ENCODE measurements at regions not wholly inside any gene's neighbourhood (a gene's known extent, or its start where the extent isn't known, plus 50 kb on each side); places are given as distances from the start of the nearest gene placed in this dataset.

DNA sequence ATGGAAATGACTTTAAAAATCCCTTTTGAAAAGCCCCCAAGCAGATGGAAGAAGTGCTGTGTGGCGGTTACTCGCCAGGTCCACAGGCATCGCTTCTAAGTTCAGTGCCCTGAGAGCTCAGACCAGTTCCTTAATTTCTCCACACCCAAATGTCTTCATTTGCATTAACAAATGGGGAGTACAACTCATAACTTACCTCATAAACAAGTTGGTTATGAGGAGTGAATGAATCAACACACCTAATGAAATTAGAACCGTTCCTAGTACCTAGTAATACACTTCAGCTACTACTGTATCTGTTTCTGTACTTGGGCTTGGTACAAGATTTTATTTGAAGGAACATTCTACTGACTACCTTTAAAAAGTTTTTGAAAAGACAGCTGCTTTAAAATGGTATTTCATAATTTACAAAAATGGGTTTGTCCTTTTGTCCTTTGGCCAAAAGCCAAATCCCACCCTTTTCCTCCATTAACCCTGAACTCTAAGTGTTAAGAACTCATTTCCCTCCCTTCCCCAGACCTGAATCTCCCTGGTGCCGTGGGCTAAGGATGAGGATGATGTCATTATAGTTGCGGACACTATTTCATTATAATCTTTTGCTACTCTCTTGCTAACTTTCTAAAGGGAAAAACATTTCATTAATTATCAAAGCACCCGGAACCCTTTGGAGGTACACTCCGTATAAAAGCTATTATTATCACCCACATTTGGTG, 221.5 kb upstream of the CELF2 start:
- no peak for DNase-seq

DNA sequence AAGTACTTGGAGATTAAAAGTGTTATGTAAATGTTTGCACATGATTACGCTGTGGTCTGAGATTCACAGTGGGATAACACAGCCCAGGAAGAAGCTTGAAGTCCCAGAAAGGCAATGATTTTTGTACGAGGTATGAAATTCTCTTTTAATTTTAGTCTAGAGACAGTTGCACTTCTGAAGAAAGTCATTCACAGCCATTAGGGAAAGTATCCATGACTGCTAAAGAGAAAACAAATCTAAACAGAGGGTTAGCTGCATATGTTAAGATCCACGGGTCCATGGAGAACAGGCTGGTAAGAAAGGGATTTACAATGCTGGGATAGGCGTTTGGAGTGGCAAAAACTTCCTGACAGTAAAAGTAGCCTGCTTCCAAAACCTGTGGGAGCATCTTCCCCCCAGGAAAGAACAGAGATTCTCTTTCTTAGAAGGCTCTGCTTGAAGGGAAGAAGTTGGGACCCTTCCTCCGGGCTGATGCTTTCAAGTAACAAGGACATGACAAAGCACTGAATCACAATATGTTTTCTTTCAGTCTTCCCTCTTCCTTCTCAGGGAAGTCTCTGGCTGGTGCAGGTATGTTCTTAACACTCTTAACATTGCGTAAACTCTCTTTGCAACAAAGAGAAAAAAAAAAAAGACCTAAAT, 220.8 kb upstream of the CELF2 start:
- DNase-seq: no peak

DNA sequence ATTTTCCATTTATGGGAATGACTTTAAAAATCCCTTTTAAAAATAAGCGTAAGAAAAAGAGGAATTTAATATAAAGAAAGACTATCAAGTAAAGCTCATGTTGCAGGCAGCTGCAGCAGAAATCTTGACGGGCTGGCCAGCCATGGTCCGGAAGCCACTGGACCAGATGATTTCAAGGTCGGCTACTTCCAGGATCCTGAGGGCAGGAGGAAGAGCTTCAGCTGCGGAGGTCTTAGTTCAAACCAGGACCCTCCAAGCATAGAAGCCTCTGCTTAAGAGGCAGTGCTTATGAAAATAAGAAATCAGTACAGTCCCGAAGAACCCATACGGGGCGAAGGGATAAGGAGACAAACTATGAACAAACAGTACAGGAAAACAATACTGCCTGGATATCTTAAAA, 220.2 kb upstream of the CELF2 start:
- no peak for DNase-seq

DNA sequence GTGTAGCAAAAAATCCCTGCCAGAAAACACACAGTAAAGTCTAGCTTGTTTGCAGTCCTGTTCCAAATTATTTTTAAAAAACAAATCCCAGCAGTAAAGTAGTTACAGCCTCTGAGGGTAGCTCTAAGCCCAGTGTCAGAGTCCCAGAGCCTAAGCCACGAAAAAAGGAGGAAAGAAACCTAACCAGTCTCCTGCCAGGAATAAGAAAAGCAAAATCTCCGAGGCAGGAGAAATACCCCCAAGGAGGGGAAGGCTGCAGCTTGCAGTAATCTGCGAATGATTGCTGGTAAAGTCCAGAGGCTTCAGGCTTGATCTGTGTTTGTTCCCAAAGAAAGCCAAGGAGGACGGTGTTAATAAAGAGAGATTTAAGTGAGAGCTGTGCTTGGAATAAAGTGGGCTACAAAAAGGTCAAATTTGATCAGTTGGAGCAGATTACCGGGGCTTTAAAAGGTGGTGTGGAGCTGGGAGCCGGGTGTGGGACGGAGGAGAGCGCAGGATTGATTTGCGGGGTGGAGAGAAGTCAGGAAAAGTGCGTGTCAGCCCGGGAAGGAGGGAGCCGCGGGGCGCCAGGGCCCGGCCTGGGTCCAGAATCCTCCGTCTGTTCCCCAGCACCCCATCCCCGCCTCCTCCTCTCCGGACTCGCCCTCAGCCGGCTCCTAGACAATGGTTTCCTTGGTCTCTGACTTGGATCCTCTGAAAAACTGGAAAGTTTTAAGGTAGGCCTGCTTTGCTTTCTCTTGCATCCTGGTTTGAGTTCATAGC, 219.4 kb upstream of the CELF2 start:
- no peak for DNase-seq

DNA sequence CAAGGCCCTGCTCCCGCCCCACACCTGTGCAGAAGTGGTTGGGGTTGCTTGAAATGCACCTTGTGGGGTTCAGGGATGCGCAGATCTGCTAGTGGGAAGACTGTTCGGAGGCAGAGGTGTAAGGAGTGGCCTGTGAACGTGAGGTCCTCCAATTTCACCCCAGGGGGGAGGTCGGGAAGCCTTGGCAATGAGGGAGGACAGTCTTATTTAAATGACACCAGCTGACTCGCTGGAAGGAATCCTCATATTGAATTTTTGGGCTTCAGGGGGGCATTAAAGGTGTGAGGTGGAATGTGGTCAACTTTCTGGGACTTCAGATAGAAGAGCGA, 218.8 kb upstream of the CELF2 start:
- DNase-seq: no peak

DNA sequence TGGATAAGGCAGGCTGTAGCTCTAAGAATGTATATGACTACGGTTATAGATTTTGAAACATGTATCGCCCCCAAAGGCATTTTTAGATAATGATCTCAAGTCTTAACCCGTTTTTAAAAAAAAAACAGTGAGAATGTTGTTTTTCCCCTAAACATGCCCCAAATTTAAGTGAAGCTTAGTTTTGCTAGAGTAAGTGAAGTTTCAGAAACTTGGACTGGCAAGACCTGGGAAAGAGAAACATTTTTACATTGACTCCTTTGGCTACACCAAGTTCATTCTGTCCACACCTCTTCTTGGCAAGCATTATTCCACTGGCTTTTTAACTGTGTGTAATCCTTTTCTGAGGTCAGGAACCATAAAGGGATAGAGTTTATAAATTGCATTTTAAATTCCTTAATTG, 216.7 kb upstream of the CELF2 start:
- DNase-seq: no peak

DNA sequence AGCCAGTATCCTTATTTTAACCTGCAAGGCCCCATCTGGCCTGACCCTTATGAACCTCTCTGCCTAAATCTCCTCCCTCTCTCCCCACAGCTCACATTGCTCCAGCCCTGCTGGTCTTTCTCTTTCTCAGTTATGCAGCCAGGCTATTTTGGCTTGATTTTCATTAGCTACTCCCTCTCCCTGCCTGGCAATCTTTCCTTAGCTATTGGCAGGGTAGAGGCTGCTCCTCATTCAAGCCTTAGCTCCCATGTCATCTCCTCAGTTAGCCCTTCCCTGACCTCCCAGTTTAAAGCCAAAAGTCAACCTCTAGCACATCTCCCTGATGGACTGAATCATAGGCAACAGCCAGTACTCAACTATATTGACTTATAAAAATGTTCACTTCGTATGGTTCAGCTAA, 214.4 kb upstream of the CELF2 start:
- DNase-seq: no peak

DNA sequence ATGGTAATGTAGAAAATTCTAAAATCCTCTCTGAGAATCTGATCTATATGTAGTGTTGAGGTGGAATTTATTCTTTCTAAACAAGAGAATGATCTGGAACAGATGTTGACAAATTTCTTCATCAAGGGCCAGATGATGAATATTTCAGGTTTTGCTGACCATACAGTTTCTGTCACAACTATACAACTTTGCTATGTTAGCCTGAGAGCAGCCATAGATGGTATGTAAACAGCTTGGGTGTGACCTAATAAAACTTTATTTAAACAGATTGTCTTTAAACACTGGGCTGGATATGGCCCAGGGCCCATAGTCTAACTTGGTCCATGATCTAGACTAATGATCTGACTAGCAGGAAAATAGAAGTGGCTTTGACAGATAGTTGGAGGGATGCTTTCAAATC, 213.6 kb upstream of the CELF2 start:
- DNase-seq: no peak

DNA sequence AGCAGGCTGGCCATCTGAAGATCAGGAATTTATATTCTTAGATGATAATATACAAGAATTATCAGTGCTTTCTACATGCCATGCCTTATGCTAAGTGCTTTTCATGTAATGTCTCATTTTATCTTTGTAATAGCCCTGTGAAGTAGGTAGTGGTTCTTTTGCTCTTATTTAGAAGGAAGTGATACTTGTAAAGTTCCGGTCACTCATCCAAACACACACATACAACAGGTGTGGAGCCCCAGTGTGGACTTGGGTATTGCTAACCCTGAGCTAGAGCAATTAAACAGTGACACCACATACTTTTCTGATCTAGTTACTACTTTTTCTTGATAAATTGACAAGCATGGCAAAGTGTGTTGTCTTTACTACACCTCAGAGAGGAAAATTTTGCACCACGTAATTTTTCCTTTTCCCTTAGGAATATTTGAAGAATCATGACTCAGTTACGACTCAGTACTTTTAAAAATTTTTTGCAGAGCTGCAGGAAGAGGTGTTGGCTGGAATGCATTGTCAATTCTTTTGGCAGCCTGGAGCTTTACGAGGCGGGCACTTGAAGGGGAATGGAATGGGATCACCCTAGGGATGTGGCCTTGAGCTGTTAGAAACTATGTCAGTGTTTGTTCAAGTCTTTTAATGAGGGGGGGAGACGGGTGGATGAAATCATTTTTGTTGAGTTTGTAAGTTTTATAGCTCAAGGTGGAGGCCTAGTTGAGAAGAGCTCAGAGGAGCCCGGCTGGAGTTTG, 212.5 kb upstream of the CELF2 start:
- no peak for DNase-seq

DNA sequence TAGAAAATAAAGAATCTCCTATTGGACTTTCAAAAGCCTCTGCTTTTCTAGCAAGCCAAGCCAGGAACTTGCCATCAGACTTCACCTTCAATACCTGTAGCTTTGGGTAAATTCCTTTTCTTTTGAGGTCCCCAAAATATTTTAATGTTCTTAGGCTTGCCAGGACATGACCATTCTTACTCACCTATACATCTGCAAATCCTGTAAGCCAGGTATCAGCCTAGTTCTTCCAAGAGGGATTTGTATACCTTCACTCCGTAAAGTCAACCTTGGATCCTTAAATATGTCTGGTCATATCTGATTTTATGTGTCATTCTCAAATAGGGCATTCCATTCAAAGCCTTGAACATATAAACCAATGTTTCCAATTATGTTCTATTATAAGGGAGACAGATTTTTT, 210.6 kb upstream of the CELF2 start:
- no peak for DNase-seq

DNA sequence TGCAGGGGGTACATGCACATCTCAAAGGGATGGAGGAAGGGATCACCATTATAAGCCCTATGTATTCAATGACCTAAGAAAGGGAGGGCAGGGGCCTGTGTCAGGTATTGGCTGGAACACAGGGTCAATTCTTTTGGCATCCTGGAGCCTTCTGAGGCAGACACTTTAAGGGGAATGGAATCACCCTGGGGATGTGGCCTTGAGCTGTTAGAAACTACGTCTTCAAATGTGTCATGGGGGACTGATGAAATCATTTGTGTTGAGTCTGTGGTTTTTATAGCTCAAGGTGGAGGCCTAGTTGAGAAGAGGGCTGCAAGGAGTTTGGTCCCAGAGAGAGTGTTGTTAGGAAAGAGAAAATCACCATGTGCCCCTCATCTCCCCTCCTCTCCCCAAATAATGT, 206.1 kb upstream of the CELF2 start:
- DNase-seq: no peak

DNA sequence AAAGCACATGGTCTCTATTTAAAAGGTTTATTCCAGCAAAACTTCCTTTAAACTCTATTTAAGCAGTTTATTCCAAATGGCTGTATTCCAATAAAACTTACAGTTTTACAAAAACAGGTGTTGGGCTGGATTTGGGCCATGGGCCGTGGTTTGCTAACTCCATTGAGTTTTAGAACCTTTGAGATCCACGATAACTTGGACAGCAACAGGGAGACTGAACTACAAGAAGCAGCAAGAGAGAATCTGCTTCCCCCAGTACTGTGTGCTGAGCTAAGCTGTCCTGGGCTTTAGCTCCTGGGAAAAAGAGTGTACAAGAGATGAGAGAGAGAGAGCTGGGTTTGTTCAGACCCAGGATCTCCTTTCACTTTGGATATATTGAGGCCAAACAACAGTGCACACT, 204.0 kb upstream of the CELF2 start:
- DNase-seq: no peak

DNA sequence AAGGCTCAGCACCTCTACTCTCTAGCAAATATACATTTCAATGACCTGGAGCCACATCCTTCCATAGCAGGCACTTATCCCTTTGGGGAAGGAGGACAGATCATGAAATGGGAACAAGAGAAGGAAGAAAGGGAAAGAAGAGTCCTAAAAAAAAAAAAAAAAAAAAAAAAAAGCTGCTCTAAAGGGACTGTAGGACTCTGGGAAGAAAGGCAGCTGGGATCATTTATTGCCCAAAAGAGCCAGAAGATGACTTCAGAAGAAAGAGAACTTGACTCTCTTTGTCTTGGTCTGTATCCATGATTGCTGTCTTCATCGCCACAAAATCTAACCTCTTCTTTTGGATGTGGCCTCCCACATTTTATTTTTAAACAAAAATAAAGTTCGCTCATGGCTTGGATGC, 203.6 kb upstream of the CELF2 start:
- DNase-seq: no peak

DNA sequence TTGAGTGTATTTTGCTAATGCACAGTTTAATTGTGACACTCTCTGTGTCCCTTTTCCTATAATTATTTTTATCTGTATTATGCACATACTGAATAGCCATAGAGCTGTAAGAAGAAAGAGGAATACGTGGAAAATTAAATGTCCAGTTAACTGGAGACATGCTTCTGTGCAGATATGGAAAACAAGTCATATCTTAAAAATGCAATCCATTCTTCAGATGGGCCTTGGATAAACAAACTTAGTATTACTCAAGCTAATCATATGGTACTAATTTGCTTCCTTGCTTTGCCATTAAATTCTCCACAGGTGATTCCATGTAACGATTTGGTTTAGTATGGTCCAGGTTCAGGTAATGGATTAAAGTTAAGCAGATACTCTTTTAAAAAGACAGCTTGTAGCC, 201.2 kb upstream of the CELF2 start:
- no peak for DNase-seq

DNA sequence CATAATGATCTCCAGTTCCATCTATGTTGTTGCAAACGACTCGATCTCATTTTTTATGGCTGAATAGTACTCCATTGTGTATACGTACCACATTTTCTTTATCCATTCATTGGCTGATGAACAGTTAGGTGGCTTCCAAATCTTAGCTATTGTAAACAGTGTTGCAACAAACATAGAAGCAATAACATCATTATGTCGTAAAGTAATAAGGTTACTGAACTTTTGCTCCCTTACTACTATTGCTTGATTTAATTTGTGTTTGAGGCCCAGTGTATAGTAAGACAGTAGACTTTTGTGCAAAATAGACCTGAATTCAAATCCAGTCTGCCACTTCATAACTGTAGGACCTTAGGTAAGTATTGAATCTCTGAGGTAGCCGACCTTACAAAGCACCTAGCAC, 200.1 kb upstream of the CELF2 start:
- no peak for DNase-seq

DNA sequence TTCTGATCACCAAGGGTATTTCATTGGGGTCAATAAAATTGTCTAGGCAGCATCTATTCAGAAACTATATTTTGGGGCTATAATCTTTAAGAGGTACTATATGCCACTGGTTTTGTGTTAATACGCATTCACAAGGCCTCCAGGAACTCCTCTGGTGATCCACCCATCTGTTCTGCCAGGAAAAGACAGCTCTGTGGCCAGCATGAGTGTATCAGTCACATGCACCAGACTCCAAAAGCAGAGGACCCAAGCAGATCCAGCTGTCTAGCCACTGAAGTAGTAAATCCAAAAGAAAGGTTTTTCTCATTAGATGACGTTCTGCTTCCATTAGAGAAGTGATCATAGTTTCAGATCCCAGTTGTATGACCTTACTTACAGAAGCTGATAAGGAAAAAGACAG, 199.6 kb upstream of the CELF2 start:
- no peak for DNase-seq

DNA sequence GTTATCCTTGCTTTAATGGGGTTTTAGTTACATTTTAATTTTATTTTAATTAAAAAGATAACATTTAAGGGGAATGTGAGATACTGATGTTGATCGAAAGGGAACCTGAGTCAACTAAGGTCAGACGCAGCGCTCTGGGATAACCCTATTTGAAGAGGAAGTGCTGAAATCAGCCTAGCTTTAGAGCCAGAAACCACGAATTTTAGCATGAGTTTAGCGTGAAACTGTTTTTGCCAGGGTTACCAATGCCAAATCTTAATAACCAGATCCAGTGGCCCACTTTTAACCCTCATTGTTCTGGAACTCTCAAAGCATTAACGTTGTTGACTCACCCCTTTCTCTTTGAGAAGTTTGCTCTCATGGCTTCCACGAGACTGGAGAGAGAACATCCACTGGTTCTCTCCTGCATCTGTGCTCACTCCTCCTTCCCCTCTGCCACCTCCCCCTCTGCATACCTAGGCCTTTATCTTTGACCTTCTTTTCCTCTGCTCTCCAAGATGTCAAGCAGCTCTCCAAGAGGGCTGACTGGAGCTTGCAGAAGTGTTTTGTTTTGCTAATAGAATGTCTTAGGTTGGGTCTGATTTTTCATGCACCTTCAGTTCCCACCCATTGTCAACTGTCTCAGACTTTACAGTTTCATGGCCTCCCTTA, 198.3 kb upstream of the CELF2 start:
- no peak for DNase-seq

DNA sequence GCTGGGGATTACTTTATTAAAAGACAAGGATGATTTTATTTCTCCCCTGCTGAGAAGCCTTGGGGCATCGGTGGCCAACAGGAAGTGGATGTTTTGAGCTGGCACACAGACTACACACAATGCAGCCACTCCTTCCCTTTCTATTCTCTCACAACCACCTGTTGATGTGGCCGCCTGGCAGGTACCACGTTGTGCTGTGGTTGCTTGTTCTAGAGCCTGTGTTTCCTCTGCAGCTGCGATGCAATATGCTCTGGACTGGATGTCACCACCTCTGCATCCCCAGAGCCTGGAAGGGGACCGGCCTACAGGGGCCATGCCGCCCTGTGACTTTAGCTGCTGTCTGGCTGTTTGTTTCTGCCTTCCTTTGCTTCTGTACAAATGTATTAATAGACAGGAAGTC, 195.7 kb upstream of the CELF2 start:
- no peak for DNase-seq

DNA sequence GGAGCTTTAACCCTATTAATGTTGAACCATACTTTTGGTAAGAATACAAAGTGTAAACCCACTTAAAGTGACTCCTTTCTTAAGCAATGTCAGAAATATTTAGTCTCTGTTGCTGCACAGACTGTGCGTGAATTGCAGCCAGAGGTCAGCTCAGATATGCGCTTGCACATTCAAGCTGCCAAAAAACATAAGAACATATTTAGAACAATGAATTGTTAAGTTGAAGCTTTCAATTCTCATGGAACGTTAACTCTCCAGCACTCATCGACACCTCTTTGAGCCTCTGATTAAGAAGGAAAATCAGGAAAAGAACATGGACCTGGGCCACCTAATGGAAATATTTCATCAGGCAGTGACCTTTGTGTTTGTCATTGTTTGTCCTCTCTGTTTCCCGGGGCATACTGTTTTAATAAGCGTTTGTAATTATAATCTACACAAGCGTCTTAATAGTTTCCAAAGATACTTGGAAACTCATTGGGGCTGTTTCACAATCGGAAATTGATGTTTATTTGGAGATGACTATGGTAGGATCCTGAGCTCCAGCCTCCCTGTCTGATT, 193.0 kb upstream of the CELF2 start:
- no peak for DNase-seq

DNA sequence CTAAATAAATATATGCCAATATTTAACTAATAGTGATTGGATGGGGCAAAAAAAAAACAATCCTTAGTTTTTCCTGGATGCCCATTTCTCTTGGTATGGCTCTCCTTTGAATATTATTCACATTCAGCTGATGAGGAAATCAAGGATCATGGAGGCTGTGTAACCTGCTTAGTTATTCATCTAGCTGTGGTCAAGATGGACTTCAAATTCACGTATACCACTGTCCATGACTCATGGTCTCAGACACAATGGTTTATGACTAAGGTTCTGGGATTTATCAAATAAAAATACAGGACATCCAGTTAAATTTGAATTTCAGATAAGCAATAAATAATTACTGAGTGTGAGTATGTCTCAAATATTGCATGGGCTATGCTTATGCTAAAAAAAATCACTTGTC, 191.5 kb upstream of the CELF2 start:
- DNase-seq: no peak

DNA sequence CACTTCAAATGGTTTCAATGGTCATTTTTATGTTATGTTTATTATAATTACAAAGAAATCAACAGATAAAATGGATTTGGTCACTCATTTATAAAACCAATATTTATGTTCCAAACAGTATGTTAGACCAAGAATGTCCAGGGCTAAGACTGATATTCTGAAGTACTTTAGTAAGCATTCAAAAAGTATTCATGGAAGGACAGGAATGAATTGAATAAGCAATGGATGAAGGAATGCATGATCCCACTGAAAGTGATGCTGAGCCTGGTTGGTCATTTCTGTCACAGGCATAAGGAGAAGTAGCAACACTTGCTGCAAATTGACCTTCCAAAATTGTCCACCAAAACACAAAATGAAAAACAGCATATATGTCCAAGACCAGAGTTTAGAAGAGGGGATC, 189.0 kb upstream of the CELF2 start:
- no peak for DNase-seq

DNA sequence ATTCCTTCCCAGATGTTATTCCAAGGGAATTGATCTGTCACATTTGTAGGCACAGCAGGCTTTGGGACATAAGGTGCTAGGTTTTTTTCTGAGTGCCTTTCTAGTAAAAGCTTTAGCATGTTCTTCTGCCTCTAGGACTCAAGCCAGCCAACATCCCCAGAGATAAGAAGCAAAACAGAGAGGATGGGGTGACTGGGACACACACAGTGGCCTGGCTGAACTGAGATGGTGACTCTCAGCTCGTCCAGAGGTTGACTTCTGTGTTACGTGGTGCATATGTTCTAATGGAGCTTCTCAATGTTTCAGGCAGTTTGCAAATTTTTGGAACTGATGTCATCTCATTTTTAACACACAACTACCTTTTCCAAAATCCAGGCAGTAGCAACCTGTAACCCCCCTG, 188.1 kb upstream of the CELF2 start:
- DNase-seq: no peak

All from T-helper 9 cell (primary cell).